GM19240 (cell line): ENCODE measurements at regions not wholly inside any gene's neighbourhood (a gene's known extent, or its start where the extent isn't known, plus 50 kb on each side); places are given as distances from the start of the nearest gene placed in this dataset.
"Not testable (repeated sequence)": the region's sequence is repeated elsewhere in the genome, so short reads cannot be mapped to it uniquely, and the experiment has no call there.

Experiments used
- DNase-seq: peaks from one replicate; pipeline ENCODE4 v3.0.0; 2011; ENCODE audit warnings: low spot score; ENCODE audit not compliant: insufficient read length

GRCh38 chr12:76180401-76181277 is 96.2 kb upstream of the NAP1L1 start:
- DNase-seq = no peak

DNA sequence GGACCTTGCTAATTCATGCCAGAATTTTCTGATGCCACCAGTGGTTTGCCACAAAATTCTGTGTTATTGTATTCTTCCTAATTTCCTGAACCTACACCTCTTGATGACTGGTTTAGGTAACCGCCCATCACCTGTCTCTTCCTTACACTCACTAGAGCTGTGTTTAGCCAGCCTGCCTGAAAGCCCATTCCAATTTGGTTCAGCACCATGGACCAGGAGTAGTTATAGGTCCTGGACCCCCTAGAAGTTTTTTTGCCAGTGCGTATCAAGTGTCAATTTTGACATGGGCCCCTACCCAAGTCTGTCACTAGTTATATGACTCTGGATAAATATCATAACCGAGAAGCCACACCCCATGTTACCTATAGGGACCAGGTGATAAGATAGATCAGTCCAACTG is 94.0 kb upstream of the NAP1L1 start:
- no peak for DNase-seq

GRCh38 chr12:76177821-76178220 is 93.3 kb upstream of the NAP1L1 start:
- DNase-seq = no peak

GRCh38 chr12:76176940-76177339 is 92.5 kb upstream of the NAP1L1 start:
- no peak for DNase-seq

GRCh38 chr12:76175946-76176345 is 91.5 kb upstream of the NAP1L1 start:
- not testable (repeated sequence) for DNase-seq

- DNase-seq = no peak
Observed at GRCh38 chr12:76173756-76174155, 89.3 kb upstream of the NAP1L1 start.

DNA sequence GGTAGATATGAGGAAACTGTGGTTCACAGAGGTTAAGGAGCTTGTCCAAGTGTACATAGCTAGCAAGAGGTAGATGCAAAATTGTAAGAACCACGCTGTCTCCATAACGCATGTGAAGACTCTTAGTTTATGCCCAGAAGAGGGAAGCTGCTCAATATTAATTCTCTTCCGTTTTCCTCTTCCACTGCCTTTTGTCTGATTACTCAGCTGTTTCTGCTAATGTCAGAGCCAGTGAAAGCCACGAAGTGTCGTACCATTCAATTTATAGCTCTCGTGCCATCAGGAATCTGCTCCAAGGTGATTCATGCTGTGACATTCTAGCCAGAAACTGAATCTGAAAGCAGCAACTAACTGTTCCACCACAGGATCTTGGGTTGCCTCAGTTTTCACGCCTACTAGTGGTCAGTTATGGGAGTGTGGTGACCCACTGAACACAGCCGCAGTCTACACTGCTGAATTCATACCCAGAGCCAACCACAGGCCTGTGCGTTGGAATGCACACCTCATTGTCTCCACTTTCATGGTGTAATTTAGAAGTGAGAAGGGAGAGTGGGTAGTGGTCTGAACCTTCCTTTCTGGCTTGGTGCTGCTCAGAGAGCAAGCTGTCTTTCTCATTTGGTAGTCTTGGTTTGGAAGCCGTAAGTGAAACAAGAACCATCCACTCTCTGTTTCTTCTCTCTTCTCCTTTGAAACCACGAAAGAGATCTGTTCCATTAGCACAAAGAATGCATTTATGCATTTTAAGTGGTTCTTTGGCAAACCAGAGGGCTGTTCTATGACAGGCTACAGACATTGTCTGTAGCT is 74.2 kb upstream of the NAP1L1 start:
- peak; percentile 61 for DNase-seq

- no peak for DNase-seq
Observed at GRCh38 chr12:76156726-76157125, 72.2 kb upstream of the NAP1L1 start.

- DNase-seq = no peak
Observed at GRCh38 chr12:76156314-76156713, 71.8 kb upstream of the NAP1L1 start.

DNA sequence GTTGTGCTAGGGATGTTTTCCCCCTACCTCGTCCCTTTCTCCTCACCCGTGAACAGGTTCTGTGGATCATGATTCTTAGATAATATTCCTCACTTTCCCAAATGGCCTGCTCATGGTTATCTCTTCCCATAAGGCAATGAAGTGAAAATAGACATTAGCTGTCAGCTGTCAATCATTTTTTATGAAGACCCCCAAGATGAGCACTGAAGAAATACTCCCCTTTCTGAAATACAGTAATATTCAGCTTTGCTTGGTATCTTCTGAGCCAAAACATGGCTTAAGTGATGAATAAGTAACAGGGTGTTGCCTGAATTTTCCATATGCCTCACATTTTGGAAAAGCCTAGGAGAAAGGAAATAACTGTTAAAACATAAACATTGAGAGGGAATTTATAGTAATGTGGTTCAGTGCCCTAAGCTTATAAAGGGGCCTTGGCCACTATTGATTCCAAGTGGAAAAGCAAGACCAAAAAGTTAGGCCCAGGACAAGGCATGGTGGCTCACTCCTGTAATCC is 70.7 kb upstream of the NAP1L1 start:
- DNase-seq = no peak

GRCh38 chr12:76153616-76154015 is 69.1 kb upstream of the NAP1L1 start:
- DNase-seq = no peak

GRCh38 chr12:76152181-76152807 is 67.8 kb upstream of the NAP1L1 start:
- DNase-seq = no peak

- no peak for DNase-seq
Observed at GRCh38 chr12:76144245-76144549, 59.7 kb upstream of the NAP1L1 start.

- no peak for DNase-seq
Observed at GRCh38 chr12:76143343-76144244, 59.1 kb upstream of the NAP1L1 start.

DNA sequence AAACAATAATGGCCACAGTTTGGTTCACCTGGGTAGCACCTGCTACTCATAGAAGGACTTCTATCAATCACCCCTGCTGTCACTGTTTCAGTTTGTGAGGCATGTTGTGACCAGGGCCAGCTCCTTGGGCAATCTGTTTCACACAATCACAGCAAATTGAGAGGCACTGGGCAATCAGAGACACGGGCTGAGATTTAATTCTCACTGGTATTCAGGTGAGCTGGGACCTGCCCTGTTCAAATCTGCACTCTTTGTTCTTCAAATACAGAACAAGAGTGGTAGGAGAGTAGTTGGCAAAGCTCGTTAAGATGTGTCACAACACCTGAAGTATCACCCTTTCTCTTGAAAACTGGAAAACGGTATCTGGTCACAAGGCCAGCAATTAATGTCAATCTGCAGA is 57.8 kb upstream of the NAP1L1 start:
- DNase-seq = no peak

GRCh38 chr12:76138656-76139055 is 54.2 kb upstream of the NAP1L1 start:
- DNase-seq = no peak

DNA sequence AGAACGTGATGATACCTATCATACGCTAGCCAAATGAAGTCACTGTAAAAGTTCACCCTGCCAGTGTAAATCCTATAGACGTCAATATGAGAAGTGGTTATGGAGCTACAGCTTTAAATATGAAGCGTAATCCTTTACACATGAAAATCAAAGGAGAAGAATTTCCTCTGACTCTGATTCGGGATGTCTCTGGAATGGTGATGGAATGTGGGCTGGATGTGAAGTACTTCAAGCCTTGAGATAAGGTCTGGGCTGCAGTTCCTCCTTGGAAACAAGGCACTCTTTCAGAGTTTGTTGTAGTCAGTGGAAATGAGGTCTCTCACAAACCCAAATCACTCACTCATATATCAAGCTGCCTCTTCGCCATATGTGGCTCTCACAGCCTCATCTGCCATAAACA is 53.1 kb upstream of the NAP1L1 start:
- DNase-seq = no peak

DNA sequence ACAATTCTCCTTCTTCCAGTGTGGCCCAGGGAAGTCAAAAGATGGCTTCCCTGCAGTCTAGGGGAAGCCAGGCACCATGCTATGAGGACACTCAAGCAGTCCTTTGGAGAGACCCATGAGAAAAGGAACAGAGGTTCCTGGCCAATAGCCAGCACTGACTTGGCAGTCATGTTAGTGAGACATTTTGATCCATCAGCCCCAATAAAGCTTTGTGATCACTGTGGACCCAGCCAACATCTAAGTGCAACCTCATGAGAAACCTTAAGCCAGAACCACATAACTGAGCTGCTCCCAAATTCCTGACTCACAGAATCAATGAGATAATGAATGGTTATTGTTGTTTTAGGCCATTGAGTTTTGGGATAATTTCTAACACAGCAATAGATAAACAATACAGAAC is 51.0 kb upstream of the NAP1L1 start:
- no peak for DNase-seq
